GM12878 (cell line): ENCODE measurements at regions not wholly inside any gene's neighbourhood (a gene's known extent, or its start where the extent isn't known, plus 50 kb on each side); places are given as distances from the start of the nearest gene placed in this dataset.

Experiments
- ATAC-seq: fragments of 200-7000 bp; cut with Tn5 transposase; 3 replicates; pipeline ENCODE4 v1.9.1; 2020; ENCODE audit warnings: mild to moderate bottlenecking, moderate library complexity
- BruUV-seq: library from RNA; stranded (reverse); fragments of 400-500 nt; replicated peaks from 2 replicates; lab custom pipeline; 2021; lab: Mats Ljungman, UMichigan
- CTCF ChIA-PET: fragments of 300-600 bp; sonication (Branson Sonifier 250); formaldehyde crosslinking; extraction: SDS; loops from one replicate; lab custom pipeline; 2021; ENCODE audit warnings: inconsistent platforms; lab: Yijun Ruan, JAX
- POLR2A ChIA-PET: fragments of 350-600 bp; formaldehyde crosslinking; extraction: SDS; loops from one replicate; lab custom pipeline; 2021; ENCODE audit warnings: inconsistent platforms; lab: Charles Lee
- RAD21 ChIA-PET: fragments of 300-600 bp; sonication (Branson Sonifier 250); formaldehyde crosslinking; loops from one replicate; lab custom pipeline; 2023; ENCODE audit warnings: antibody characterized with exemption; ENCODE audit not compliant: unreplicated experiment; lab: Charles Lee
- SMC1A ChIA-PET: fragments of 300-600 bp; sonication (Branson Sonifier 250); formaldehyde crosslinking; loops from one replicate; lab custom pipeline; 2023; ENCODE audit not compliant: unreplicated experiment, uncharacterized antibody; lab: Charles Lee
- DNase-seq: peaks from one replicate; pipeline ENCODE4 v3.0.0-alpha.2; 2011; ENCODE audit warnings: low read depth, low spot score
- FAIRE-seq: peaks from 3 replicates; lab custom pipeline; 2011; peaks lifted over from hg19 to GRCh38; lab: Jason Lieb, UNC
- H2AFZ ChIP-seq: 2 replicates; pipeline ENCODE4 v1.6.0; 2011; ENCODE audit warnings: low read depth, low read length, control low read depth; ENCODE audit not compliant: control insufficient read depth
- H3K27ac ChIP-seq: 2 replicates; pipeline ENCODE4 v1.5.1; 2011; ENCODE audit warnings: control low read depth; ENCODE audit not compliant: control insufficient read depth, insufficient read depth
- H3K27me3 ChIP-seq, 2 experiments: replicated peaks in 1 of 2; 2 replicates each; pipeline versions ENCODE4 v1.6.0 to v1.6.1; 2011; ENCODE audit warnings: low read length in 1 of 2; ENCODE audit not compliant: control insufficient read depth in 2 of 2, insufficient read depth in 2 of 2
- H3K36me3 ChIP-seq, 2 experiments: 2 replicates each; pipeline ENCODE4 v1.5.1; 2011; ENCODE audit warnings: low read length in 1 of 2; ENCODE audit not compliant: control insufficient read depth in 2 of 2, insufficient read depth in 2 of 2
- H3K4me1 ChIP-seq: 2 replicates; pipeline ENCODE4 v1.6.1; 2011; ENCODE audit warnings: mild to moderate bottlenecking, low read length, moderate library complexity, mixed read lengths; ENCODE audit not compliant: control insufficient read depth, insufficient read depth
- H3K4me2 ChIP-seq: 2 replicates; pipeline ENCODE4 v1.6.0; 2011; ENCODE audit warnings: control low read depth; ENCODE audit not compliant: control insufficient read depth, insufficient read depth
- H3K4me3 ChIP-seq: fragments of 200-600 bp; sonication (generic); 2 replicates; pipeline ENCODE4 v1.5.1; 2016
- H3K79me2 ChIP-seq: 2 replicates; pipeline ENCODE4 v1.6.0; 2011; ENCODE audit warnings: low read length; ENCODE audit not compliant: control insufficient read depth, insufficient read depth
- H3K9ac ChIP-seq: 2 replicates; pipeline ENCODE4 v1.8.0; 2011; ENCODE audit warnings: low read length, control low read depth, mixed read lengths; ENCODE audit not compliant: control insufficient read depth, insufficient read depth
- H3K9me3 ChIP-seq: replicated peaks from 3 replicates; pipeline ENCODE4 v1.5.1; 2011; ENCODE audit warnings: mild to moderate bottlenecking, low read length; ENCODE audit not compliant: control insufficient read depth, insufficient read depth
- H4K20me1 ChIP-seq: 2 replicates; pipeline ENCODE4 v1.6.0; 2011; ENCODE audit not compliant: control insufficient read depth, insufficient read depth
- BCL11A ChIP-seq: IDR thresholded peaks from 2 replicates; pipeline ENCODE4 v1.6.1; 2011; ENCODE audit warnings: low read depth, low read length
- BMI1 ChIP-seq: fragments of 450-650 bp; IDR thresholded peaks from 2 replicates; pipeline ENCODE4 v1.6.1; 2016; ENCODE audit warnings: mild to moderate bottlenecking, moderate library complexity, borderline replicate concordance
- CTCF ChIP-seq, 3 experiments: IDR thresholded peaks in 2 of 3; conservative IDR thresholded peaks in 1 of 3; 2 replicates each; pipeline ENCODE4 v1.5.1; 2011; ENCODE audit warnings: low read depth in 3 of 3, low read length in 3 of 3, mild to moderate bottlenecking in 3 of 3, control low read depth in 2 of 3, moderate library complexity in 2 of 3, inconsistent platforms in 1 of 3, mixed read lengths in 1 of 3; ENCODE audit not compliant: control insufficient read depth in 2 of 3, insufficient read depth in 1 of 3; ENCODE audit errors: extremely low read depth in 1 of 3
- EP300 ChIP-seq, 2 experiments: fragments of 150-350 bp in 1 of 2; IDR thresholded peaks; 2 replicates each; pipeline ENCODE4 v1.6.1; 2011 to 2012; ENCODE audit warnings: low read depth in 2 of 2, low read length in 2 of 2, borderline replicate concordance in 1 of 2, improper control_type of control experiment in 1 of 2, inconsistent platforms in 1 of 2; ENCODE audit not compliant: control insufficient read depth in 1 of 2
- KAT2A ChIP-seq: conservative IDR thresholded peaks from 2 replicates; pipeline ENCODE4 v1.6.1; 2011; ENCODE audit warnings: low read depth, low read length; ENCODE audit not compliant: control insufficient read depth
- NFXL1 ChIP-seq: fragments of 450-650 bp; IDR thresholded peaks from 2 replicates; pipeline ENCODE4 v1.6.1; 2017; ENCODE audit warnings: antibody characterized with exemption, mild to moderate bottlenecking, borderline replicate concordance
- NR2F1 ChIP-seq: fragments of 450-650 bp; conservative IDR thresholded peaks from 2 replicates; pipeline ENCODE4 v1.6.1; 2017; ENCODE audit warnings: mild to moderate bottlenecking
- POU2F2 ChIP-seq: IDR thresholded peaks from 3 replicates; pipeline ENCODE4 v1.6.1; 2011; ENCODE audit warnings: low read depth, mild to moderate bottlenecking, low read length, borderline replicate concordance
- PRDM15 ChIP-seq: fragments of 450-650 bp; formaldehyde crosslinking; IDR thresholded peaks from 2 replicates; pipeline ENCODE4 v1.4.0; 2020; ENCODE audit warnings: mild to moderate bottlenecking, moderate library complexity
- RAD51 ChIP-seq: fragments of 450-650 bp; IDR thresholded peaks from 2 replicates; pipeline ENCODE4 v1.6.1; 2016; ENCODE audit warnings: moderate library complexity, mild to moderate bottlenecking, inconsistent platforms
- RB1 ChIP-seq: fragments of 450-650 bp; formaldehyde crosslinking; IDR thresholded peaks from 2 replicates; pipeline ENCODE4 v1.6.1; 2017; ENCODE audit warnings: mild to moderate bottlenecking, borderline replicate concordance
- SIX5 ChIP-seq: IDR thresholded peaks from 2 replicates; pipeline ENCODE4 v1.6.1; 2011; ENCODE audit warnings: mild to moderate bottlenecking, low read depth, low read length, moderate library complexity; ENCODE audit not compliant: severe bottlenecking
- SMARCA5 ChIP-seq: fragments of 450-650 bp; IDR thresholded peaks from 2 replicates; pipeline ENCODE4 v1.6.1; 2017; ENCODE audit warnings: mild to moderate bottlenecking
- STAT3 ChIP-seq: IDR thresholded peaks from 2 replicates; pipeline ENCODE4 v1.6.1; 2011; ENCODE audit warnings: low read depth, low read length, improper control_type of control experiment
- TARDBP ChIP-seq: IDR thresholded peaks from 2 replicates; pipeline ENCODE4 v1.6.1; 2016; ENCODE audit warnings: borderline replicate concordance
- TCF7 ChIP-seq: IDR thresholded peaks from 2 replicates; pipeline ENCODE4 v1.6.1; 2014; ENCODE audit warnings: antibody characterized with exemption, borderline replicate concordance
- ZZZ3 ChIP-seq: IDR thresholded peaks from 2 replicates; pipeline ENCODE4 v1.6.1; 2011; ENCODE audit warnings: low read depth; ENCODE audit not compliant: control insufficient read depth, insufficient read length
- WGBS: methylation state at CpG from one replicate; pipeline ENCODE4 v1.1.6; 2016; ENCODE audit warnings: low lambda C conversion rate; ENCODE audit not compliant: insufficient replicate concordance, insufficient coverage; ENCODE audit errors: missing lambda C conversion rate; 5-methylcytosine and 5-hydroxymethylcytosine counted together
- in situ Hi-C: fragments of 300-500 bp; cut with MboI; formaldehyde crosslinking; loops from 9 replicates; pipeline ENCODE4 v1.14.3; 2018; ENCODE audit warnings: mixed read lengths
- intact Hi-C: fragments of 100-400 bp; cut with micrococcal nuclease; formaldehyde crosslinking; loops from one replicate; pipeline ENCODE4 v1.14.2; 2022; ENCODE audit not compliant: unreplicated experiment

GRCh38 chr7:52682993-52683392 lies 352.4 kb upstream of the POM121L12 start (continued):
- TF ChIP-seq PRDM15 (CRISPR knock-in tag) (no peak), TARDBP (no peak), RB1 (no peak)

- CTCF ChIA-PET, result no interaction called here
- WGBS, result 12% methylated on average over 4 of the region's 4 CpGs
- H3K27ac ChIP-seq, result no peak overlapping the region
- H3K4me1 ChIP-seq, result no peaks in the 10 kb centered on the region
- SMC1A ChIA-PET, result no interaction called here
- intact Hi-C loops (no loop called here), in situ Hi-C loops (no loop called here)
- no peaks in the 10 kb centered on the region for H3K36me3 ChIP-seq
- H4K20me1 ChIP-seq, result no peaks in the 10 kb centered on the region
- ATAC-seq, result no peak
- H3K9ac ChIP-seq, result no peak overlapping the region
- no peak overlapping the region for H3K4me2 ChIP-seq
- no peaks in the 10 kb centered on the region for H3K27me3 ChIP-seq
- POLR2A ChIA-PET, result no interaction called here
- BruUV-seq, result no TSS peak
- FAIRE-seq, result no peak
- RAD21 ChIA-PET, result no interaction called here
- H2AFZ ChIP-seq, result no peak overlapping the region
- H3K9me3 ChIP-seq, result no peaks in the 10 kb centered on the region
- no peak for DNase-seq
- H3K79me2 ChIP-seq, result no peaks in the 10 kb centered on the region
- no peak overlapping the region for H3K4me3 ChIP-seq
- TF ChIP-seq RB1 (no peak), RAD51 (no peak), STAT3 (no peak), BCL11A (no peak), EP300 (IDR thresholded peaks at IDR 0.05; ENCODE audit: borderline replicate concordance in 1 of 2, control insufficient read depth in 1 of 2, low read depth in 2 of 2, low read length in 2 of 2) (no peak), CTCF (IDR thresholded peaks at IDR 0.05 in 2 of 3, conservative IDR thresholded peaks at IDR 0.05 in 1 of 3; ENCODE audit: control insufficient read depth in 2 of 3, extremely low read depth in 1 of 3, insufficient read depth in 1 of 3, low read depth in 3 of 3, low read length in 3 of 3) (no peak), NFXL1 (no peak), TCF7 (no peak), SIX5 (no peak), BMI1 (no peak), NR2F1 (no peak), KAT2A (no peak), POU2F2 (no peak), SMARCA5 (no peak), ZZZ3 (no peak)
Observed at GRCh38 chr7:52670608-52671225, 364.7 kb upstream of the POM121L12 start.
